ENCODE measurements at regions not wholly inside any gene's neighbourhood (a gene's known extent, or its start where the extent isn't known, plus 50 kb on each side); places are given as distances from the start of the nearest gene placed in this dataset.

- TF ChIP-seq TAF1 (IDR thresholded peaks at IDR 0.05; ENCODE audit: borderline replicate concordance, insufficient read depth, low read length) = no peak
- TF ChIP-seq REST (IDR thresholded peaks at IDR 0.05; ENCODE audit: insufficient read depth in 1 of 2, low read depth in 2 of 2, low read length in 2 of 2) = no peak
- no peak for TF ChIP-seq FOXP2 (optimal IDR thresholded peaks at IDR 0.05; ENCODE audit: borderline replicate concordance, extremely low read depth, extremely low read length, insufficient read depth)
- no peak for TF ChIP-seq SIN3A (IDR thresholded peaks at IDR 0.05; ENCODE audit: borderline replicate concordance, insufficient read depth, low read length)
- TF ChIP-seq POLR2AphosphoS5 (IDR thresholded peaks at IDR 0.05; ENCODE audit: low read depth, low read length) = no peak
Observed at GRCh38 chr3:116643001-116643400, 66.6 kb upstream of the TUSC7 start.

GRCh38 chr3:116647996-116648395 lies 61.6 kb upstream of the TUSC7 start:
- no peak for TF ChIP-seq SIN3A (IDR thresholded peaks at IDR 0.05; ENCODE audit: borderline replicate concordance, insufficient read depth, low read length)
- no peak for TF ChIP-seq FOXP2 (optimal IDR thresholded peaks at IDR 0.05; ENCODE audit: borderline replicate concordance, extremely low read depth, extremely low read length, insufficient read depth)
- no peak for TF ChIP-seq REST (IDR thresholded peaks at IDR 0.05; ENCODE audit: insufficient read depth in 1 of 2, low read depth in 2 of 2, low read length in 2 of 2)
- TF ChIP-seq TAF1 (IDR thresholded peaks at IDR 0.05; ENCODE audit: borderline replicate concordance, insufficient read depth, low read length) = no peak
- TF ChIP-seq POLR2AphosphoS5 (IDR thresholded peaks at IDR 0.05; ENCODE audit: low read depth, low read length) = no peak
